ENCODE measurements at regions not wholly inside any gene's neighbourhood (a gene's known extent, or its start where the extent isn't known, plus 50 kb on each side); places are given as distances from the start of the nearest gene placed in this dataset.

- H3K9me3 ChIP-seq, result no peaks in the 10 kb centered on the region
- H3K4me3 ChIP-seq, result no peak overlapping the region
- 71% methylated on average over 1 of the region's 1 CpG for WGBS, 2 donors
- no peaks in the 10 kb centered on the region for H3K27me3 ChIP-seq
- no peaks in the 10 kb centered on the region for H3K36me3 ChIP-seq
- no peak overlapping the region for H3K27ac ChIP-seq
- no peaks in the 10 kb centered on the region for H3K4me1 ChIP-seq
- no peak for TF ChIP-seq POLR2A (IDR thresholded peaks at IDR 0.05)
- TF ChIP-seq CTCF (IDR thresholded peaks at IDR 0.05), result no peak
- TF ChIP-seq EP300 (IDR thresholded peaks at IDR 0.05), result no peak
- DNase-seq (ENCODE audit: low spot score in 2 of 2), result no peak
These were observed 130.9 kb upstream of the CASK start for GRCh38 chrX:42054256-42054655.

DNA sequence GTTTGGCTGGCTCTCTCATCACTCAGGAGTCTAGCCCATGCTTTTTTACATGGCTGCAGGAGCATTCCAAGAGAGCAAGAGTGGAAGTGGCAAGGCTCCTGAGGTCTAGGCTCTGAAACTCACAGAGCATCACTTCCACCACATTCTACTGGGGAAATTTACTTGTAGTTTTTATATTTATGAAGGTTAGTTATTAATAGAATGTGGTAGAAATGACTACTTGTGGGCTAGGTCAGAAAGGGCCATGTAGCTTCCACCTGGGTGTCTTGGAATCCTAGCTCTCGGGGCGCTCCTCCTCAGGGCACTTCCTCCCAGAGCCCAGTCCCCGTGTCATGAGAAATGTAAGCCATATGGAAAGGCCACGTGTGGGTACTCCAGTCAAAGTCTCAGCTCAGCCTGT, 127.0 kb upstream of the CASK start:
- no peaks in the 10 kb centered on the region for H3K27me3 ChIP-seq
- no peak overlapping the region for H3K27ac ChIP-seq
- WGBS, 2 donors, result 77 to 88% methylated on average over 4 of the region's 4 CpGs
- H3K9me3 ChIP-seq, result no peaks in the 10 kb centered on the region
- no peak for TF ChIP-seq CTCF (IDR thresholded peaks at IDR 0.05)
- TF ChIP-seq POLR2A (IDR thresholded peaks at IDR 0.05), result no peak
- TF ChIP-seq EP300 (IDR thresholded peaks at IDR 0.05), result no peak
- no peak overlapping the region for H3K4me3 ChIP-seq
- DNase-seq (ENCODE audit: low spot score in 2 of 2), result no peak
- no peaks in the 10 kb centered on the region for H3K4me1 ChIP-seq
- no peaks in the 10 kb centered on the region for H3K36me3 ChIP-seq

DNA sequence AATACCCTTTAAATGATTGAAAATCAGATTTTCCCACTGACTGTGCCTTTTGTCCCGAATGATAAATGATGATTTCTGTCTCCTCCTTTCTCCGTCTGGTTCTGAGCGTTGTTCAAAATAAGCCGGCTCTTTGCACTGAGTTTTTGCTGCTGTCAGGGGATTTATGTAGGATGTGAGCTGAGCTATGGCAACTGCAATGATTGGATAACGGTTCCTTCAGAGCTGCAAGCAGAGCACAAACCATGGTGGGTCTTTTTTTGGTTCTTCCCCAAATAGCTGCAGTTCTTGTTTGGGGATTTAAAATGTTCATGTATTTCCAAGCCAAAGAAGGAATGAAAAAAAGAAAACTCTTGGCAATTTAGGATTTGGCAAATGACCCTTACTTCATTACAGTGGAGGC, 124.5 kb upstream of the CASK start:
- Histone ChIP-seq H3K4me1 (no peaks in the 10 kb centered on the region), H3K36me3 (no peaks in the 10 kb centered on the region), H3K27me3 (no peaks in the 10 kb centered on the region), H3K4me3 (no peak overlapping the region), H3K27ac (no peak overlapping the region), H3K9me3 (no peaks in the 10 kb centered on the region)
- TF ChIP-seq POLR2A (IDR thresholded peaks at IDR 0.05) (no peak), CTCF (IDR thresholded peaks at IDR 0.05) (no peak), EP300 (IDR thresholded peaks at IDR 0.05) (no peak)
- DNase-seq (ENCODE audit: low spot score in 2 of 2), result no peak
- 58 to 71% methylated on average over 5 of the region's 5 CpGs for WGBS, 2 donors

- DNase-seq (ENCODE audit: low spot score in 2 of 2), result no peak
- no peaks in the 10 kb centered on the region for H3K27me3 ChIP-seq
- WGBS, 2 donors, result 67 to 83% methylated on average over 2 of the region's 2 CpGs
- H3K9me3 ChIP-seq, result peaks cover 0 to 10% (median 0%) of the 10 kb centered on the region in 4 donors
- no peak overlapping the region for H3K4me3 ChIP-seq
- H3K4me1 ChIP-seq, result no peaks in the 10 kb centered on the region
- no peak for TF ChIP-seq CTCF (IDR thresholded peaks at IDR 0.05)
- no peak for TF ChIP-seq EP300 (IDR thresholded peaks at IDR 0.05)
- no peak for TF ChIP-seq POLR2A (IDR thresholded peaks at IDR 0.05)
- H3K36me3 ChIP-seq, result no peaks in the 10 kb centered on the region
- H3K27ac ChIP-seq, result no peak overlapping the region
These were observed 104.8 kb upstream of the CASK start for GRCh38 chrX:42028109-42028508.

- Histone ChIP-seq H3K36me3 (no peaks in the 10 kb centered on the region), H3K4me3 (no peak overlapping the region), H3K4me1 (no peaks in the 10 kb centered on the region), H3K27ac (no peak overlapping the region), H3K27me3 (no peaks in the 10 kb centered on the region), H3K9me3 (peaks cover 0 to 10% (median 0%) of the 10 kb centered on the region in 4 donors)
- 83 to 85% methylated on average over 3 of the region's 3 CpGs for WGBS, 2 donors
- TF ChIP-seq EP300 (IDR thresholded peaks at IDR 0.05) (no peak), POLR2A (IDR thresholded peaks at IDR 0.05) (no peak), CTCF (IDR thresholded peaks at IDR 0.05) (no peak)
- no peak for DNase-seq (ENCODE audit: low spot score in 2 of 2)
These were observed 104.1 kb upstream of the CASK start for GRCh38 chrX:42027367-42028000.

All from tibial nerve (tissue), 4 donors.